ENCODE measurements at regions not wholly inside any gene's neighbourhood (a gene's known extent, or its start where the extent isn't known, plus 50 kb on each side); places are given as distances from the start of the nearest gene placed in this dataset.

DNA sequence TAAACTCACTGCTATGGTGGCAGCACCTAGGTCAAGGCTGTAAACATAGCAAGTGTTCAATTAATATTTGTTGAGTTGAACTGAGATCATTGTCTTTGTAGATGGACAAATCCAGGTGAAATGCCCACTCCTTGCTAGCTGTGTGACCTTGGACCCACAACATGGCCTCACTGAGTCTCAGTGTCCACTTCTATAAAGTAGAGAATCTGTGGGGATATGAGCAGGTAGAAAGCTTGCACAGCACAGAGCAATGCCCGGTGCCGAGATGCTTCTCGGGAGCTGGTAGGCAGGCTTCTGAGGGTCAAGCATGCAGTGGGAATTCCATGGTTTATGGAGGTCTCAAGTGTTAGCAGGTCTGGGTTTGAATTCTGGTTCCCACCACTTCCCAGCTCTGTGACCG, 97.9 kb upstream of the SYT13 start:
- TF ChIP-seq, protein P1, sequence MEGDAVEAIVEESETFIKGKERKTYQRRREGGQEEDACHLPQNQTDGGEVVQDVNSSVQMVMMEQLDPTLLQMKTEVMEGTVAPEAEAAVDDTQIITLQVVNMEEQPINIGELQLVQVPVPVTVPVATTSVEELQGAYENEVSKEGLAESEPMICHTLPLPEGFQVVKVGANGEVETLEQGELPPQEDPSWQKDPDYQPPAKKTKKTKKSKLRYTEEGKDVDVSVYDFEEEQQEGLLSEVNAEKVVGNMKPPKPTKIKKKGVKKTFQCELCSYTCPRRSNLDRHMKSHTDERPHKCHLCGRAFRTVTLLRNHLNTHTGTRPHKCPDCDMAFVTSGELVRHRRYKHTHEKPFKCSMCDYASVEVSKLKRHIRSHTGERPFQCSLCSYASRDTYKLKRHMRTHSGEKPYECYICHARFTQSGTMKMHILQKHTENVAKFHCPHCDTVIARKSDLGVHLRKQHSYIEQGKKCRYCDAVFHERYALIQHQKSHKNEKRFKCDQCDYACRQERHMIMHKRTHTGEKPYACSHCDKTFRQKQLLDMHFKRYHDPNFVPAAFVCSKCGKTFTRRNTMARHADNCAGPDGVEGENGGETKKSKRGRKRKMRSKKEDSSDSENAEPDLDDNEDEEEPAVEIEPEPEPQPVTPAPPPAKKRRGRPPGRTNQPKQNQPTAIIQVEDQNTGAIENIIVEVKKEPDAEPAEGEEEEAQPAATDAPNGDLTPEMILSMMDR (IDR thresholded peaks at IDR 0.05; ENCODE audit: low read length), result no peak
- TF ChIP-seq EZH2 (optimal IDR thresholded peaks at IDR 0.05; ENCODE audit: low read depth, low read length) (no peak), EZH2phosphoT487 (IDR thresholded peaks at IDR 0.05; ENCODE audit: low read length) (no peak)

All from MM.1S (cell line).